H1 (cell line): ENCODE measurements at regions not wholly inside any gene's neighbourhood (a gene's known extent, or its start where the extent isn't known, plus 50 kb on each side); places are given as distances from the start of the nearest gene placed in this dataset.

Experiments
- CTCF ChIP-seq, 3 experiments: IDR thresholded peaks; 1 replicate in 2 of 3; 2 replicates in 1 of 3; pipeline versions ENCODE4 v1.5.1 to v1.6.1; 2011; ENCODE audit warnings: low read length in 3 of 3, mild to moderate bottlenecking in 3 of 3, inconsistent platforms in 2 of 3, low read depth in 1 of 3, moderate library complexity in 1 of 3; ENCODE audit not compliant: insufficient read depth in 1 of 3; ENCODE audit errors: control extremely low read depth in 1 of 3
- EZH2 ChIP-seq: fragments of 200-600 bp; sonication (generic); IDR thresholded peaks from 2 replicates; pipeline ENCODE4 v1.7.1; 2012; ENCODE audit warnings: low read depth, mild to moderate bottlenecking, moderate library complexity, low read length, inconsistent platforms; ENCODE audit not compliant: severe bottlenecking
- JUND ChIP-seq: IDR thresholded peaks from 2 replicates; pipeline ENCODE4 v1.6.1; 2011; ENCODE audit warnings: mild to moderate bottlenecking, improper control_type of control experiment, low read length
- MAX ChIP-seq: IDR thresholded peaks from 2 replicates; pipeline ENCODE4 v1.6.1; 2012; ENCODE audit warnings: inconsistent platforms
- POLR2AphosphoS5 ChIP-seq: IDR thresholded peaks from 2 replicates; pipeline ENCODE4 v1.6.1; 2011; ENCODE audit warnings: low read depth, low read length
- RAD21 ChIP-seq, 2 experiments: IDR thresholded peaks in 1 of 2; conservative IDR thresholded peaks in 1 of 2; 2 replicates each; pipeline ENCODE4 v1.6.1; 2011; ENCODE audit warnings: low read depth in 2 of 2, low read length in 2 of 2, improper control_type of control experiment in 1 of 2, inconsistent platforms in 1 of 2, mild to moderate bottlenecking in 1 of 2, moderate library complexity in 1 of 2
- SP4 ChIP-seq: IDR thresholded peaks from 2 replicates; pipeline ENCODE4 v1.6.1; 2012; ENCODE audit warnings: low read length, inconsistent platforms
- TAF1 ChIP-seq: IDR thresholded peaks from 2 replicates; pipeline ENCODE4 v1.6.1; 2011; ENCODE audit warnings: mild to moderate bottlenecking, low read depth, low read length
- TBP ChIP-seq: IDR thresholded peaks from 2 replicates; pipeline ENCODE4 v1.6.1; 2011; ENCODE audit warnings: low read depth, low read length, improper control_type of control experiment
- YY1 ChIP-seq: IDR thresholded peaks from 2 replicates; pipeline ENCODE4 v1.6.1; 2011; ENCODE audit warnings: low read depth, mild to moderate bottlenecking, low read length

- no peak for TF ChIP-seq RAD21 (IDR thresholded peaks at IDR 0.05 in 1 of 2, conservative IDR thresholded peaks at IDR 0.05 in 1 of 2; ENCODE audit: low read depth in 2 of 2, low read length in 2 of 2)
- no peak for TF ChIP-seq JUND
- TF ChIP-seq EZH2, result no peak
- TF ChIP-seq CTCF (IDR thresholded peaks at IDR 0.05; ENCODE audit: control extremely low read depth in 1 of 3, insufficient read depth in 1 of 3, low read depth in 1 of 3, low read length in 3 of 3), result no peak
- no peak for TF ChIP-seq TBP
- no peak for TF ChIP-seq MAX
- TF ChIP-seq POLR2AphosphoS5, result no peak
- TF ChIP-seq YY1, result no peak
- TF ChIP-seq TAF1, result no peak
- no peak for TF ChIP-seq SP4
Measured at GRCh38 chr2:145123606-145124005, 603.7 kb upstream of the ZEB2 start.
